HuH-7.5 (cell line): ENCODE measurements at regions not wholly inside any gene's neighbourhood (a gene's known extent, or its start where the extent isn't known, plus 50 kb on each side); places are given as distances from the start of the nearest gene placed in this dataset.

ENCODE experiments used
- DNase-seq: peaks from one replicate; pipeline ENCODE4 v3.0.0; 2011; ENCODE audit warnings: low spot score

DNA sequence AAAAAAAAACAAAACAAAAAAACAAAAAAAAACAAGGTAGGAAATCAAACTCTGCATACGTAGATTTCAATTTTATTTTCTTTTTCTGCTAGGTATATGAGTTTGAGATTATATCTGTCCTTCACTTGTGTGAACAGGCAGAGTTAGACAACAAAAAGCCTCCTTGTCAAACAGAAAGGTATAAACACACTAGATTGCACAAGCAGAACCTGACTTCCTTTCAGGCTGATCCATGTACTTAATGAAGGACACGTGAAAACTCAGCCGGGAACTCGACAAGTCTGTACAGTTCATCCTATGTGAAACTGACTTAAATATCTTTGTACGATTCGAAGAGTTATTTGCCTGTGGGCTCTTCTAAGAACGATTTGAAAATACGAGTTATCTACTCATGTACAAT lies 254.1 kb downstream of the ARL4A start:
- peak; percentile 21 for DNase-seq

DNA sequence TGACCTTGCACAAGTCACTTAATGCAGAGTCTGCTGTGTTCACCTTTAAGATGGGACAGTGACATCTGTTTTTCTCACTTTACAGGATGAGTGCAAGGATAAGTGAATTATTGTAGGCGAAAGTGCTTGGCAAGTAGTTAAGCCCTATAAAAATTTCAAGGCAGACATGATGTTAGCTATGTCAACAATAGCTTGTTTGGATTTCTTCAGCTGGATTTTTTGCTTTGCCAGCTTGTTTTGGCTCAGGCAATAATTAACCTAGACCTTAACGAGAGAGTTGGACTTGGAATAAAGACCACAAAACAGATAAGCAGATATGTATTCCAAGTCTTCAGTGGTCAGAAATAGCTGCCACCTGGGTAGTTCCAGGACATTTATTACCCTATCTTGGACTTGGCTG lies 255.2 kb downstream of the ARL4A start:
- DNase-seq, result peak; percentile 21

DNA sequence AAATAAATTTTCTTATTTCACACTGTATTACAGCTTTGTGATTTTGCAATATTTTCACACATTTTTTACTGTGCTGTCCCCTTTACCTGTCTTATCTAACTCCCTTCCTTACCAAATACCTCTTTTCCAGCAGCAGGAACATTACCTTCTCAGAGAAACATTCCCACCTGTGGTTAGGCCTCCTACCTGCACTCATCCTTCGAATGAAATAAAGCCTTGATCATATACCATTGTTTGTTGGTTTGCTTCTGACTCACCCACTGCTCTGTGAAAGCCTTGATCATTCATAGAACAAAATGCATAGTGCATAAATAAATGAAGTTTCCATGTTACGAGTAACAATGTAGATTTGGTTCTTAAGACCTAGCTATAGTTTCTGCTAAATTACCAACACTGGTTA lies 256.3 kb downstream of the ARL4A start:
- no peak for DNase-seq

DNA sequence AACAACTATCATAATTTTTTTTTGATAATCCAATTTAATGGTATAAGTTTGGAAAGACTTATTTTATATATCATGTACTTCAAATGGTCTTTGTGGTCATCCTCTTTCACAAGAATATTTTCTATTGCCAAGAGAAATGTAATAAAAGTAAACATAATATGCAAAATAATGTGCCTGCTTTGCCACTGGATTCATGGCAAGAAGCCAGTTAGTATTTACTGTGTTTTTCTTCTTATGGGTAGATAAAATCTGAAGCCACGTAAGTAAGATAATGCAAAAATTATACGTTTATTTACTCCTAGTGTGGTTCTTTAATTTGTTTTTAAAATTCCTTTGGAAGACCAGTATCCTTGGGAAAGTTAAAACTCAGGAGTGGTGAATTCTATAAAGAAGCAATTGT lies 258.5 kb downstream of the ARL4A start:
- DNase-seq, result no peak

DNA sequence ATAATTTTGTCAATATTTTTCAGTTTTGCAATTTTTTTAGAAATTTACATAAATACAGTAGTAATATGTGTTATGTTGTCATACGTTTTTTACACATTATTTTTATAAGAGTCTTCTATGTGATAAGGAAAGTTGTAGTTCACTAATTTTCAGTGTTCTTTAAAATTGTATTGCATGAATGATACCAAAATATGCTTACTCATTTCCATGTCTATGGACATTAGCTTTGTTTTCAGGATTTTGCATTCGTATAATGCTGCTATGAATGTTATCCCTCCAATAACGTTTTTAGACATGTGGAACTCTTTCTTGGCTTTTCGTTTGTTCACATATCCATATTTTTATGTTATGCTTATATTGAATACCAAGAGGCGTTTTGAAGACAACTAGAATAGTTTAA lies 260.0 kb downstream of the ARL4A start:
- no peak for DNase-seq

DNA sequence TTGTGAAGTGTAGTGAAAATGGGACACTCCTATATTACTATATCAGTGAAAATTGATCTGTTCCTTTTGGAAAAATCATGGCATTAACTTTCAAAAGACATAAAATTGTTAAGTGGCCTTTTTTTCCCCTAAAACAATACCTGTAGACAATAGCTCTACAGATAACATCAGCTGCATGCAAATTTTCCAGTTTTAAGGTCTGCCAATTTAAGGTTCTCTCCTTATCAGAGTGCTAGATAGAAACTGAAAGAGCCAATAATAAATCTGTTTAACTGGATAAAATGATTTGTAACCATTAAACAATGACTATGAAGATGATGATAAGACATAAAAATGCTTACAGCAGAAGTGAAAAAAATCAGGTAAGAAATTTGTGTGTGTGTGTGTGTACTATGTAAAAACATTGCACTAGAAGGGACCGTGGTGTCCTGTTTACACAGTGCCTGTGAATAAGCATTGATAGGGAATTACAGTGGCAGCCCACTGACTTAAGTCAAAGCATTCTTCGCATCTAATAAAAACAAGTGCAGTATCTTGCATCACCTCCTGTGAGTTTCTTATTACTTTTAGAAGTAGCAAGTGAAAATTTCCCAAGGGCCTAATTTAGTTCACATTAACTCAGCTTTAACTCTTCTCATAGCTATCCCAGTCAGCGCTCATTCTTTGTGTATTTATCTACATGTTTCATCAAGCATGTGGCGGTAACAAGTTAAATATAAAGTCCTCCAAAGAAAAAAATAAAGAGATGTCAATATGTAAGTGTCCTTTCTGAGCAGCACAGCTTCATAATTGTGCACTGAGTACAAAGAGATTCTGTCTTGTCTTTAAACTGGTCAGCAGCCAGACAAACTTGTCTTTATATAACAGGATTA lies 261.9 kb downstream of the ARL4A start:
- no peak for DNase-seq

DNA sequence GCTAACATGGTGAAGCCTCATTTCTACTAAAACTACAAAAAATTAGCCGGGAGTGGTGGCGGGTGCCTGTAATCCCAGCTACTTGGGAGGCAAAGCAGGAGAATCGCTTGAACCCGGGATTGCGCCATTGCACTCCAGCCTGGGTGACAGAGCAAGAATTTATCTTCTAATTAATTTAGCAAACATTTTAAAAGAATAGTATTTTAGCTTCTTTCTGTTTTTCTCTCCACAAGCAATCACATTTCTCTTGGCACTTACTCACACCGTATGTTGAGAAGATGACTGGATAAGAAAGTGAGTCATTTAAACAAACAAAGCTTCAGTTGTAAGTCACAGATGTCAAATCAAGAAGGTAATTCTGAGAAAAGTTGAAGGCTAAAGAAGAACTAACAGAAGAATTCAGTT lies 264.0 kb downstream of the ARL4A start:
- DNase-seq, result no peak

DNA sequence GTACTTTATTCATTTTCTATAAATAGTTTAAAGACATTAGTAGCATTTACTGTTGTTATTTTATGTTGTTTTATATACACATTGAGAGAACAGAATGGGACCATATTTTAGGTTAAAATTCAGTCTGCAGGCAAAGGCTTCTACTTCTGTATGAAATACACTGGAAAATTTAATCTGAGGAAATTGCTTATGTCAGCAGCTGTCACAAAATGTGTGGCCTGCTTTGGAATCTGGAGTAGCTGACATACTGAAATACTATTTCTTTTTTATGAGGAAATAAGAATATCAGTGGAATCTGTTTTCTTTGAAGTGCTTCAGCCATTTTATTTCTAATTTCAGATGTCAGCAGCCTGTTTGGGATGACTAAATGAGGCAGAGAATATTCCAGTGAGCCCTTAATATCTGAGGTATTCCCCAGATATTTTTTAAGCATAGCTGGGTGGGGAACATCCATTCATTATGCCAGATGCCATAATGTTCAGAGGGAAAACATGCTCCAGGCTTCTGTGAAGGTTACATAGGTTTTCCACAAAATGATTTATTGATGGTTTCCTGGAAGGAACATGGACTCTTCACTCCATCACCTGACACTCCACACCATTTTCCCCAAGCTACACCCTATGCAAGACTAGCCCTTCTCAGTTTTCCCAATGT lies 267.1 kb downstream of the ARL4A start:
- DNase-seq, result no peak

DNA sequence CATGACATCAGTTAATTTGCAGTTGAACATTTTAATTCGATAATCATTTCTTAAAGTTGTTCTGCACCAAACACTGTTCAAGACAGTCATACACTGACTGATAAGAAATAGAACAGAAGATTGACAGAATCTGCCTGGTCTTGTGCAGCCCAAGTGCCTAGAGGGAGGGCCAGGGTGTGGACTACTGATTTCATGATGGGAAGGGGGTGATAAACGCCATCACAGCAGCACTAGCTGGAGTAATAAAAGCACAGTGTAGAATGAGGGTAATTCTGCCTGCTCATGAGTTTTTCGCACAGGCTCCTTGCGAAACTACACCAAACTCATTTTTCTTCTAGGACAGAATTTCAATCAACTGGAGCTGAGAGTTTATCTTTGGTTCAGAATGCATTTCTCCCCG lies 270.1 kb downstream of the ARL4A start:
- no peak for DNase-seq

DNA sequence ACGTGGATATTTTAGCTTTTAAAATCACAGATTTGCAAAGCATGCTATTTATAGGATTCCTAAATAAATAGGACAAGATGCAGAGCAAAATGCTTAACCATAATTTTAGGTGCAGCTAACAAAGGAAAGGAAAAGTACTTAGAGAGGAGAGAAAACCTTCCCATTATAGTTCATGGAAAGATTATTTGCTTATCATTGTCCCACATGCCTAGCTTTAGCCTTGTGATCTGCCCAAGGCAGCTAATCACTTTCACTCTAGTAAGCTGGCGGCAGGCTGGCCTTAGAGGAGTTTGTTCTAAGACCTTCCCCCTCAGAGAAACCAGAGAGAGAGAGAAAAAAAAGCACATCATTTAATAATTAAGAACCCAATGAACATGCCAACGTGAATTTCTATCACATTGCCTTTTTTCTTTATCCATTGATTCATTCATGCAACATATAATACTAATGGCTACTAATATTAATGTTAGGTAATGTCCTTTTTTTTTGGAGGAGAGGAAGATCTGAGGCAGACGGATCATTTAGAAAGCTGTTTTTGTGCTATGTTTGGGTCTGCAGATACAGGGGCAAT lies 274.6 kb downstream of the ARL4A start:
- DNase-seq, result no peak

DNA sequence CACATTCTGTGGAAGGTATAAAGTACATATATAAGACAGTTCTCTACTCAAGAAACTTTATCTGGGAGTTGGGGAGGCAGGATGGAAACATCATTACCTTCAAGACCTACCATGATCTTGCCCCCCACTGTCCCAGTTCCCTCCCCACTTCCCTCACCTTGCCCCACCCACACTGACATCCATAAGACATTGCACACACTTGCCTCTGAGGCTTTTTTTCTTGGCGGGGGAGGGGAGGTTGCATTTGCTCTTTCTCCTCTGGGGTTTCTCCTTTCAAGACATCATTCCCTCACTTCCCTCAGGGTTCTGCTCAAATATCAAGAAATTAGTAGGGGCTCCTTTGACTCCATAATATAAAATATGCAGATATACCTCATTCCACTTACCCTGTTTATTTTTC lies 276.0 kb downstream of the ARL4A start:
- DNase-seq, result no peak

DNA sequence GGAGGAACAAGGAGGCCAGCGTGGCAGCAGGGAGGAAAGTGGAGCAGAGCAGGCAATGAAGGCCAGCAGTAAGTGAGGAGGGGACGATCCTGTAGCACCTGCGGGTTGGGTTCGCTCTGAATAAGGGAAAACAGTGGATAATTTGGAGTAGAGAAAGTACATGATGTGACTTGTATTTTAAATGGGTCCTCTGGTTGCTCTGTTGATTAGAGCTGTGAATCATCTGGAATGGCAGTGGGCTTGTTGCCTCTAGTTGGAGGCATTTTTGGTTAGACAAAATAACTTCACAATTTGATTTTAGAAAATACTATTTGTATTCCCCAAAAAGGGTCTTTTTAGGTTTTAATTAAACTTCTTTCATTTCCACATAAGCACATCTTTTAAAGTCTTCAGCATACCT lies 277.4 kb downstream of the ARL4A start:
- no peak for DNase-seq

DNA sequence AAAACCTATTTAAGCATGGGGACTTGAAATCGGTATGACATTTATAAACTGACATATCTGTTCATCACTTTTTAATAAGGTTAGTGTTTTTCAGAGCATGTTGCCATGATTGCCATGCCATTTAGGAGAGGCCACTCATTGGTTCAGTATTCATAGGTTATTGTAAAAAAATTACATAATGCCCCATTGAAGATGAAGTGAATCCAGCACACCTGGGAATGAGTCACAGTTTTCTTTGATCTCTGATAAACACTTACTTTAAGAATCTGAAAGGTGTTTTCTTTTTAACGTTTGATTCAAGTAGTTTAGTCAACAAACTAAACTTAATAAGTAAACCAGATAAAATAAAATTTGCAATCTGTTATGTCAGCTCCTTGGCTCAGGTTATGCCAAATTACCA lies 278.3 kb downstream of the ARL4A start:
- DNase-seq, result no peak

DNA sequence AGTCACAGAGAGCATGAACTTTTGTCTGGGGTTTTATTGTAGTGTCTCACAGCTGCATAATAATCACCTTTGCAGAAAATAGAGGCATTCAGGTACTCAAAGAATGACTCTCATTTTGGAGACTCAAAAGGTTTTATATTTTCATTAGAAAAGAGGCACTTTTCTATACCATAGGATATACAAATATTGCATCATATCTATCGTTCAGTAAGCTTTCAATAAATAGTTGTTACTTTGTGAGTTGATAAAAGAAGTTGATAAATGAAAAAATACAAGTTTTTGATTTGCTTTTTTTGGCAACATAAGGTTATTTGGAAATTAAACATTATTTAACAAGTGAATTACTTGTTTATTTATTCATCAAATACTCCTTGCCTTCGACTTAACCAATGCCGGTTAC lies 279.9 kb downstream of the ARL4A start:
- DNase-seq, result no peak

DNA sequence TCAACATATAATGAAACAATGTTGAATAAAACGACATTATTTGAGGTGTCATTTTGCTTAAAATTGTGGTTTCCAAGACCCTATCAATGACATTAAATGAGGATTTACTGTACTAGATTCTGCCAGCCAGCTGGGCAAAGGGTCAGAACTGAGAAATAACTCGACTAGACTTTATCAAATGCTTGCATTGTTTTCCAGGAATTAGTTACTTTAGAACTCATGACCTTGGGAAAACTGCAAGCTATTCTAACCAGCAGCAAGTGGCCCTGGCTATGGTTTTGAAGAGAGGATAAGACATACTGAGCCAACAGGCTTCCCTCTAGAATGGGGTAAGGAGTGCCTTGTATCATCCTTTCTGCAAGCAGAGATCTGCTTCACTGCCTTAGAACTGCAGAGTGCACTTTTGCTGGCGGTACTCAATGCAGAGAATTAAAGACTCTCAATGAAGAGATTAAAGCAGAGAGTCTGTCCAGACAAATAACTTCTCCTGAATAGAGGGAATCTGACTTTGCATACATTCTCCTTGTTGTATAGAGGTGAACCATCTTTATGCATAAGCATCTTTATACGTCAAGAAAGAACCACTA lies 281.5 kb downstream of the ARL4A start:
- DNase-seq, result no peak

DNA sequence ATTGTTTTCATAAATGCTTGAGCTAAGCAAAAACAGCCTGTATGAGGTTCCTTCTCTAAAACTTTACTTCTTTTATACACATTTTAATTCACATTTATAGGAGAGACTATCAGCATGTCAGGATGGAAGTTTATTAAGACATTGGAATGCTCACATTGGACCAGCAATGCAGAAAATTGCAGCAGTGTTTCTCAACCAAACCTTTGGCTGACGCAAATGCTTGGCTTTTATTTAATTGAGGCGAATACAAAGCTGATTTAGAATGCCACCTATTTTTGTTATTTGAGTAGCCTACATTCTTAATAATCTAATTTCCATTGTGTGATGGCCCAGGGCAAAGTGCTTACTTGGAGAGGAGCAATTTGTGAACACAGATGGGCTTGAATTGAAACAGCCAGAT lies 283.2 kb downstream of the ARL4A start:
- no peak for DNase-seq

DNA sequence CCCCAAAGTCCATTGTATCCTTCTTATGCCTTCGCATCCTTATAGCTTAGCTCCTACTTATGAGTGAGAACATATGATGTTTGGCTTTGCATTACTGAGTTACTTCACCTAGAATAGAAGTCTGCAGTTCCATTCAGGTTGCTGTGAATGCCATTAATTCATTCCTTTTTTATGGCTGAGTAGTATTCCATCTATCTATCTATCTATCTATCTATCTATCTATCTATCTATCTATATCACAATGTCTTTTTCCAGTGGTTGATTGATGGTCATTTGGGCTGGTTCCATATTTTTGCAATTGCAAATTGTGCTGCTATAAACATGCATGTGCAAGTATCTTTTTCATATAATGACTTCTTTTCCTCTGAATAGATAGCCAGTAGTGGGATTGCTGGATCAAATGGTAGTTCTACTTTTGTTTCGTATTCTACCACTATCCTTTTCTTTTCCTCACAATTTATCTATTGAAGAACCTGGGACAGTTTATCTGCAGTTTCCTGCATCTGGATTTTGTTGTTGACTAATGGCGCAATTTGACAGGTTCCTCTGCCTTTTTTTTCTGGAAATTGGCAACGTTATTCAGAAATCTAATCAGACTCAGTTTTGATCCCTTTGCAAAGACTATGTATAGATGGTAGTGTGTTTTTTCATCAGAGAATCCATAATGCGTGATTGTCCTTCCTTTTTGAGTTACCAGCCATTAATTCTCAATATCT lies 287.2 kb downstream of the ARL4A start:
- no peak for DNase-seq

DNA sequence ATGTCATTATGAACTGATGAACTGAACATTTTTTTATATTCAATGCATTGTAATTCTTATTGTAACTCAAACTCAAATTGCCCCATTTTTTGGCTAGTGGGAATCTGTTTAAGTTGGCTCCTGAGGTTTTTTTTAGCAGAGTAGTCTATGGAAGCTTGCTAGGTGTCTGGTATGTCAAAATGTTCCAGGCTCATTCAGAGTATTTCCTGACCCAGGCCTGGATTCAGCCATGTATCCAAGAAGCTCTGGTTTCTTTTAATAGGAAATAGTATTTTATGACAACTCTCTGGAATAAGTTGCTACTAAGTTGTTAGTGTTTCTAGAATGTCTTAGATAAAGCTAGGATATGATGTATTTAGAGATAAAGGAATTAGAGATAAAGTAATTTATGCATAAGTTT lies 288.0 kb downstream of the ARL4A start:
- DNase-seq, result no peak

DNA sequence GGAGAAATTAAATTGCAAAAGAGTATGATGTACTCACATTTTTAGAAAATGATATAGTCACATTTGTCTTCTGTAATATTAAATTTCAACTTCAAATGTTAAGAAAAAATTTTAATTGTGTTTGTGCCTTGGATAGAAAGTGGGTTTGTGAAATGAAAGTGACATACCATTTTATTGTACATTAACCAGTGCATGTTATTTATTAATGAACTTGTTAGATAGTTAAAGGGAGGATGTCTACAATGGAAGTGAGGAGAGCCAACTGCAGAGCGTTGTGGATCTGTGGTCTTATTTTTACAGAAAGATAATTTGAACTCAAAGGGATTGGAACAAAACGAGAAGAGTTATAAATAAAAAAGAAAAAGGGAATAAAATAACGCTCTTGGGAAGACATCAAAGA lies 291.7 kb downstream of the ARL4A start:
- no peak for DNase-seq

DNA sequence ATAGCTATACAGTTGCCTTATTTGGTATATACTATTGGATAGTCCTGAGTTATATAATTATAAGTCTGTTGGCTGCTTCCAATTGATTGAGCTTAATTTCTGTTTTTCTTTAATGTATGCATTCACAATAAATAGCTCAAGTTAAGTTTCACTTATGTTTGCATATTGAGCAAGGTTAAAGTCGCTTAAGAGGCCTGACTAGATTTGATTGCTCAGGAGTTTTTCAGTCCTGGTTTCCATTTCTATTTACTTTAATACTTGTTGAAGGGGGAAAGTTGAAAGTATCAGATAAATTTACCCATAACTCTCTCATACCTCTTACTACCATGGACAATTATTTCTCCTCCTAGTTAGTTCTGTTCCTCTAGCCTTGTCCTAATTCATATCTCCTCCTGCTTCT lies 294.7 kb downstream of the ARL4A start:
- no peak for DNase-seq

DNA sequence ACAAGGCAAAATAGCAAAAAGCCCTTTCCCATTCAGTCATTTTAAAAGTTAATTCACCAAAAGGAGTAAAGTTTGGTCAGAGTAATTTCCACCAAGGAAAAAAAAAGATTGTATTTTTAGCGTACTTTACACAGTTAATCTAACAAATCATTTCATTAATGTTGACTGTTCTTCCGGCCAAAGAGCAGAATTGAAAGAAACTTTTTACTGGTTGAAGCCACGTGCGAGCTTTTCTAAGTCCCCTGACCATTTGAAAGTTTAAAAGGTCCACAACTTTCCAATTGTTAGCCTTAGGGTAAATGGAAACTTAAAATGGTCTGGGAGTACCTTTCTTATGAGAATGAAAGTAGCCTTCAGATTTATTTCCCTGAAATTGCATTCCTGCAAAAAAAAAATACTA lies 296.7 kb downstream of the ARL4A start:
- no peak for DNase-seq

DNA sequence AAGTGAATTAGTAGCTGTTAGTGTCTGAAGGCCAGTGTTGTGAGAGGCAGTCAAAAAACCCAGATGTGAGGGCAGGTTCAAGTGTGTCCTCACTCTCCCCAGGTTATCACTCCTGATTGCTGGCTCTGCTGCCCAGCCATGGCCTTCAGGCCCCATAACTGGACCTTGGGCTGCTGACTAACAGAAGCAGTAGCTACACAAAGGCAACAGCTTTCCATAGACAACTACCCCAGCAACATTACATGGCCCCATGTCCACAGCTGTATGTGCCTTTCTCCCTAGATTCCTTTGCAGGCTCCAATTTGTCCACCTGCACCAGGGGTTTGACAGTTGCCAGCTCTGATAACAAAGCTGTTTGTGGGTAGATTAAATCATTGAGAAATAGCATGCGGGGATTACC lies 297.8 kb downstream of the ARL4A start:
- no peak for DNase-seq
